SHP77 (cell line): ENCODE measurements at regions not wholly inside any gene's neighbourhood (a gene's known extent, or its start where the extent isn't known, plus 50 kb on each side); places are given as distances from the start of the nearest gene placed in this dataset.

Source experiments
- DNase-seq, 2 experiments: peaks; one replicate each; lab custom pipeline; 2025; lab: John Stamatoyannopoulos, UW

GRCh38 chr12:115464111-115464581 is 780.2 kb upstream of the TBX3 start:
- no peak for DNase-seq

- no peak for DNase-seq
Observed at GRCh38 chr12:115461401-115461800, 777.4 kb upstream of the TBX3 start.

GRCh38 chr12:115457798-115458197 is 773.8 kb upstream of the TBX3 start:
- DNase-seq: no peak

GRCh38 chr12:115456946-115457689 is 773.1 kb upstream of the TBX3 start:
- DNase-seq: peak; percentile 69 to 87

- DNase-seq: peak; percentile 62 to 83
Observed at GRCh38 chr12:115455268-115455681, 771.3 kb upstream of the TBX3 start.

GRCh38 chr12:115452751-115453281 is 768.8 kb upstream of the TBX3 start:
- no peak for DNase-seq

- DNase-seq: peak; percentile 65 to 87
Observed at GRCh38 chr12:115451780-115452736, 768.1 kb upstream of the TBX3 start.

GRCh38 chr12:115451151-115451779 is 767.3 kb upstream of the TBX3 start:
- no peak for DNase-seq

- no peak for DNase-seq
Observed at GRCh38 chr12:115450710-115451109, 766.7 kb upstream of the TBX3 start.

GRCh38 chr12:115450017-115450416 is 766.0 kb upstream of the TBX3 start:
- DNase-seq: no peak

GRCh38 chr12:115449526-115449925 is 765.6 kb upstream of the TBX3 start:
- DNase-seq: no peak

GRCh38 chr12:115444346-115444745 is 760.4 kb upstream of the TBX3 start:
- DNase-seq: no peak

GRCh38 chr12:115443351-115443938 is 759.5 kb upstream of the TBX3 start:
- no peak for DNase-seq

- peak in 1 of 2 experiments; percentile 58 for DNase-seq
Observed at GRCh38 chr12:115440438-115440837, 756.5 kb upstream of the TBX3 start.

- DNase-seq: no peak
Observed at GRCh38 chr12:115439008-115439601, 755.1 kb upstream of the TBX3 start.

GRCh38 chr12:115438314-115438713 is 754.3 kb upstream of the TBX3 start:
- DNase-seq: no peak

- peak in 1 of 2 experiments; percentile 61 for DNase-seq
Observed at GRCh38 chr12:115437061-115437567, 753.1 kb upstream of the TBX3 start.

GRCh38 chr12:115433014-115433634 is 749.1 kb upstream of the TBX3 start:
- peak in 1 of 2 experiments; percentile 10 for DNase-seq

- no peak for DNase-seq
Observed at GRCh38 chr12:115430636-115431035, 746.7 kb upstream of the TBX3 start.

- DNase-seq: peak in 1 of 2 experiments; percentile 31
Observed at GRCh38 chr12:115426732-115427131, 742.8 kb upstream of the TBX3 start.
